ENCODE measurements at regions not wholly inside any gene's neighbourhood (a gene's known extent, or its start where the extent isn't known, plus 50 kb on each side); places are given as distances from the start of the nearest gene placed in this dataset.

DNA sequence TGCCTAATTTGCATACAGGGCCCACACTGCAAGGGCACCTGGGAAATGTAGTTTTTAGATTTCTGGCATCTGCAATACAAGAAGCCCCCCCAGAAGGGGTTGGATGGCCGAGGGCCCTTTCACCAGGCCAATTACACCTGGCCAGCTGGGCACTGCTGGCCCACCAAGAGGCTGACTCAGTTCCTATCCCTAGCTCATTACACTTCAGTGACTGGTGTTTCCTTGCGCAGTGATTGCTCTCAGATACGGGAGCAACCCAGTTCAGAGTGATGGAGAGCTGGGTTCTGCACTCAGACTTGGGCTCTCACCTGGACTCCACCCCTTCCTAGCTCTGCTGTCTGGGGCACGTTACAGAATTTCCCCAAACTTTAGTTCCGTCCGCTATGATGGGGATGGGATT, 81.1 kb upstream of the SHANK2 start:
- no peak for DNase-seq (ENCODE audit: low read depth)
- H3K4me3 ChIP-seq (ENCODE audit: low read length), result no peak overlapping the region
- TF ChIP-seq, protein P1, sequence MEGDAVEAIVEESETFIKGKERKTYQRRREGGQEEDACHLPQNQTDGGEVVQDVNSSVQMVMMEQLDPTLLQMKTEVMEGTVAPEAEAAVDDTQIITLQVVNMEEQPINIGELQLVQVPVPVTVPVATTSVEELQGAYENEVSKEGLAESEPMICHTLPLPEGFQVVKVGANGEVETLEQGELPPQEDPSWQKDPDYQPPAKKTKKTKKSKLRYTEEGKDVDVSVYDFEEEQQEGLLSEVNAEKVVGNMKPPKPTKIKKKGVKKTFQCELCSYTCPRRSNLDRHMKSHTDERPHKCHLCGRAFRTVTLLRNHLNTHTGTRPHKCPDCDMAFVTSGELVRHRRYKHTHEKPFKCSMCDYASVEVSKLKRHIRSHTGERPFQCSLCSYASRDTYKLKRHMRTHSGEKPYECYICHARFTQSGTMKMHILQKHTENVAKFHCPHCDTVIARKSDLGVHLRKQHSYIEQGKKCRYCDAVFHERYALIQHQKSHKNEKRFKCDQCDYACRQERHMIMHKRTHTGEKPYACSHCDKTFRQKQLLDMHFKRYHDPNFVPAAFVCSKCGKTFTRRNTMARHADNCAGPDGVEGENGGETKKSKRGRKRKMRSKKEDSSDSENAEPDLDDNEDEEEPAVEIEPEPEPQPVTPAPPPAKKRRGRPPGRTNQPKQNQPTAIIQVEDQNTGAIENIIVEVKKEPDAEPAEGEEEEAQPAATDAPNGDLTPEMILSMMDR (conservative IDR thresholded peaks at IDR 0.05; ENCODE audit: low read length), result no peak

DNA sequence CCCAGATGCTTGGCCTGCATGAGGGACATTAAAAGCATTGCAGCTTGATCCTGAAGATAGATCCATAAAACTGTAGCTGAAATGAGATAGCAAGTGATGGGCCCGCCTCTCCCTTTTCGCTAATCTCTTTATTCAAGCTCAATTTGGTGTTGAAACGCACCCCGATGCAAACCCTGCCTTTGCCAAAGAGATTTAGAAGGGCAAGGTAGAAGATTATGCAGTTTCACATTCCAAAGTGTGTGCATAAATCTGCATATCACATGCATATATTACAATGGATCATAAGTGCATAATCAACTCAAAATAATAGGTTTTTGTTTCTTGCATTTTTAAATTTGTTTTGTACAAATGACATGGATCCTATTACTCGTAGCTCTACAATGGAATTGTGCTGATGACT, 80.1 kb upstream of the SHANK2 start:
- DNase-seq (ENCODE audit: low read depth), result no peak
- no peak overlapping the region for H3K4me3 ChIP-seq (ENCODE audit: low read length)
- TF ChIP-seq, protein P1 (conservative IDR thresholded peaks at IDR 0.05; ENCODE audit: low read length), result no peak

DNA sequence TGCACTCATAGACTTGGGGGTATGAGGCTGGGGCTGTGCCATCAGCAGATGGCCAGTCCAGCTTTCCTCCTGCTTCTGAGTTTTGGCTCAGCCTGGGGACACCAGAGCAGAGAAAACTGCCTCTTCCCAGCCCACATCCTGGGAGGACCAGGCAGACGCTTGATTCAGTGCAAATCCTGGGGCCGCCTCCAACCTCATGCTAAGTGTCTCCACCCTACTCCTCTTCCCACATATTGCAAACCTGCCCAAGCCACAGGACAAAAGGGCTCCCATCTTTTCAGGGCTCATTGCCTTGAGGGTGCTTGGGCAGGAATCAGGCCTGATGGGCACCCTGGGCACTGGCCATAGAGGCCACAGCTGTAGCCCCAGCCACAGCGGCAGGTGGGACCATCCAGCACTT, 79.7 kb upstream of the SHANK2 start:
- no peak overlapping the region for H3K4me3 ChIP-seq (ENCODE audit: low read length)
- DNase-seq (ENCODE audit: low read depth), result no peak
- TF ChIP-seq, protein P1 (conservative IDR thresholded peaks at IDR 0.05; ENCODE audit: low read length), result no peak

DNA sequence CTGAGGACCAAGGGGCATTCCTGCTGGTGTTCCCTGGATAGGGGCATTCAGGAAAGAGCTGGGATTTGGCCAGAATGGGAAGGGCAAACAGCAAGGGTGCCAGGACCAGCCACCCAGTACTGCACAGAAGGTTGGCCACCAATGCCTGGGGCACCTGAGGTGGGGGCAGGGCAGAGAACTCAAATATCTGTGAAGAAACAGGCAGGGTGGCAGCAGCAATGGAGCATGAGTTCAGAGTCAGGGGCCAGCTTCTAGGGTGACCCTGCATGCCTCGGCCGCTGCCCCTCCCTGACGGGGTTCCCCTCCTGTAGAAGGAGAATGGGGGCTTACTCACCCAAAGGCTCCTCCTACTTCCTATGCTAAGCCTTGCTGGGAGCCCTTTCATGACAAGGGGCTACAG, 79.3 kb upstream of the SHANK2 start:
- no peak for DNase-seq (ENCODE audit: low read depth)
- TF ChIP-seq, protein P1 (conservative IDR thresholded peaks at IDR 0.05; ENCODE audit: low read length), result no peak
- H3K4me3 ChIP-seq (ENCODE audit: low read length), result no peak overlapping the region

DNA sequence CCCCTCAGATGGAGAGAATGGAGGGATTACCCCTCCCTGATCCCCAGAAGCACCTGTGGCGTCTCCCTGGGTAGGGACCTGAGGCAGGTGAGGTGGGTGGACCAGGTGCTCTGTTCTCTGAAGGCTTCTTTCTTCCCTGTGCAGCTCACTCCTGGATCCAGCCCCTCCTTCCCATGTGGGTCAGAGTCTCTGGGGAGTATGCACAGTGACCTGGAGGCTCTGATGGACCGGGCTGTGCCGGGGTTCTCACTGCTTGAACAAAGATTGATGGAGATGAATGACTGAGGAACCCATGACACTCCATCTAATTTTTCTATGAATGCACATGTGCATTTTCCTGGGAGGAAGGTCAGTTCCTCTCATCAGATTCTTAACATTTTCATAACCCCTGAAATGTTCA, 78.6 kb upstream of the SHANK2 start:
- TF ChIP-seq, protein P1 (conservative IDR thresholded peaks at IDR 0.05; ENCODE audit: low read length), result no peak
- H3K4me3 ChIP-seq (ENCODE audit: low read length), result no peak overlapping the region
- no peak for DNase-seq (ENCODE audit: low read depth)

DNA sequence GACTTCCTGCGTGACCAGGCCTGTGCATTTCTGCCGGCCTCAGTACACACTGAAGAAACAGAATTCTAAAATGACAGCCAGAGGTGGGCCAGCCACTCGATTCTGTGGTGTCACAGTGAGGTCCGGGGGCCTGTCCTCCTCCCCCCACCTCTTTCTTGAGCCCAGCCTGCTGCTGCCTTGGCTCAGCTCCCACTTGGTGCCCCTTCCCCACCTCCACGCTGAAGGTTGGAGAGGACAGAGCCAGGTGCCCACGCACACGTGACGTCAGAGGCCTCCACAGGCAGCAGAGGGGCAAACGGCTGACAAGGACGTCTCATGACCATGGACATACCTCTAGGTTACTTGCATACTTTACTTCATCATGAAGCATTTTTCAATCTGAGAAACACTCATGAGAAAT, 78.0 kb upstream of the SHANK2 start:
- H3K4me3 ChIP-seq (ENCODE audit: low read length), result no peak overlapping the region
- TF ChIP-seq, protein P1 (conservative IDR thresholded peaks at IDR 0.05; ENCODE audit: low read length), result no peak
- no peak for DNase-seq (ENCODE audit: low read depth)

DNA sequence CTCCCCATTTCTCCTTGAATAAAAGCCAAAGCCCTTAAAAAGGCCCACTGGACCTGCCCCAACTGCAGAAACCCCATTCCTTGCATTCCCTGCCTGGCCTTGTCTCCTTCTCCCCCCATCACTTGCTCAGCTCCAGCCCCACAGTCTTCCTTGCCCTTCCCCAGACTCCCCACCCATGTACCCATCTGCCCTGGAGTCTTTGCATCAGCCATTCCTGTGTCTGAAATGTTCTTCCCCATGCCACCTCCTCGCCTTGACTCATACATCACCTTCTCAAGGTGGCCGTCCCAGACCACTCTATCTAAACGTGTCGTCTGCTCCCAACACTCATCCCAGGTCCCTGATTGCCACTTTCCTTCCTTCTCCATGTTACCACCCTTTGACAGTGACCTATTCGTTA, 77.4 kb upstream of the SHANK2 start:
- TF ChIP-seq, protein P1 (conservative IDR thresholded peaks at IDR 0.05; ENCODE audit: low read length), result no peak
- no peak overlapping the region for H3K4me3 ChIP-seq (ENCODE audit: low read length)

More for the DNA sequence above, 77.4 kb upstream of the SHANK2 start:
- no peak for DNase-seq (ENCODE audit: low read depth)

All from AG10803 (cell line).